ENCODE measurements at regions not wholly inside any gene's neighbourhood (a gene's known extent, or its start where the extent isn't known, plus 50 kb on each side); places are given as distances from the start of the nearest gene placed in this dataset.

DNA sequence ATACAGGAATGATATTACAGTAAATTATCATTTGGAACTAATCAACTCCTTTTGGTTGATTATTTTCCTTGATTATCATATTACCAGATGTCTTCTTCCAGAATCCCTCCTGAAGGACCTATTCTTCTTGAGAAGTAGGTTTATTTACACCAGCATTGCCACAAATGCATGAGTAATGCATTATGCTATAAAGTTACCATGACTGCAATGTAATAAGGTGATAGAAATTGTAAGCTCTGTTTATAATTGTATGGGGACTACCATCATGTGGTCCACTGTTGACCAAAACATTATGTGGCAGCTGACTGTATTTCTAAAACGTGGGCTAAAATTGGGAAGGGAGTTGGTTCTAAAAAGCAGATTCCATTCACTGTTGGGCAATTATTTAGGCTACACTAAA, 602.2 kb downstream of the NYAP2 start:
- TF ChIP-seq POLR2AphosphoS5 (IDR thresholded peaks at IDR 0.05; ENCODE audit: low read depth) (no peak), EZH2phosphoT487 (IDR thresholded peaks at IDR 0.05; ENCODE audit: unreplicated experiment) (no peak), ZNF331 (CRISPR knock-in tag; IDR thresholded peaks at IDR 0.05; ENCODE audit: low read depth) (no peak), EZH2 (IDR thresholded peaks at IDR 0.05; ENCODE audit: low read depth, unreplicated experiment) (no peak), STAT1 (IDR thresholded peaks at IDR 0.05; ENCODE audit: unreplicated experiment) (no peak), JUNB (IDR thresholded peaks at IDR 0.05; ENCODE audit: unreplicated experiment) (no peak), CREB1 (CRISPR knock-in tag; IDR thresholded peaks at IDR 0.05; ENCODE audit: low read depth) (no peak), NANOG (IDR thresholded peaks at IDR 0.05; ENCODE audit: borderline replicate concordance) (no peak)
- TF ChIP-seq, protein P1, sequence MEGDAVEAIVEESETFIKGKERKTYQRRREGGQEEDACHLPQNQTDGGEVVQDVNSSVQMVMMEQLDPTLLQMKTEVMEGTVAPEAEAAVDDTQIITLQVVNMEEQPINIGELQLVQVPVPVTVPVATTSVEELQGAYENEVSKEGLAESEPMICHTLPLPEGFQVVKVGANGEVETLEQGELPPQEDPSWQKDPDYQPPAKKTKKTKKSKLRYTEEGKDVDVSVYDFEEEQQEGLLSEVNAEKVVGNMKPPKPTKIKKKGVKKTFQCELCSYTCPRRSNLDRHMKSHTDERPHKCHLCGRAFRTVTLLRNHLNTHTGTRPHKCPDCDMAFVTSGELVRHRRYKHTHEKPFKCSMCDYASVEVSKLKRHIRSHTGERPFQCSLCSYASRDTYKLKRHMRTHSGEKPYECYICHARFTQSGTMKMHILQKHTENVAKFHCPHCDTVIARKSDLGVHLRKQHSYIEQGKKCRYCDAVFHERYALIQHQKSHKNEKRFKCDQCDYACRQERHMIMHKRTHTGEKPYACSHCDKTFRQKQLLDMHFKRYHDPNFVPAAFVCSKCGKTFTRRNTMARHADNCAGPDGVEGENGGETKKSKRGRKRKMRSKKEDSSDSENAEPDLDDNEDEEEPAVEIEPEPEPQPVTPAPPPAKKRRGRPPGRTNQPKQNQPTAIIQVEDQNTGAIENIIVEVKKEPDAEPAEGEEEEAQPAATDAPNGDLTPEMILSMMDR (conservative IDR thresholded peaks at IDR 0.05; ENCODE audit: low read depth in 2 of 2), result no peak
- TF ChIP-seq, protein P2, sequence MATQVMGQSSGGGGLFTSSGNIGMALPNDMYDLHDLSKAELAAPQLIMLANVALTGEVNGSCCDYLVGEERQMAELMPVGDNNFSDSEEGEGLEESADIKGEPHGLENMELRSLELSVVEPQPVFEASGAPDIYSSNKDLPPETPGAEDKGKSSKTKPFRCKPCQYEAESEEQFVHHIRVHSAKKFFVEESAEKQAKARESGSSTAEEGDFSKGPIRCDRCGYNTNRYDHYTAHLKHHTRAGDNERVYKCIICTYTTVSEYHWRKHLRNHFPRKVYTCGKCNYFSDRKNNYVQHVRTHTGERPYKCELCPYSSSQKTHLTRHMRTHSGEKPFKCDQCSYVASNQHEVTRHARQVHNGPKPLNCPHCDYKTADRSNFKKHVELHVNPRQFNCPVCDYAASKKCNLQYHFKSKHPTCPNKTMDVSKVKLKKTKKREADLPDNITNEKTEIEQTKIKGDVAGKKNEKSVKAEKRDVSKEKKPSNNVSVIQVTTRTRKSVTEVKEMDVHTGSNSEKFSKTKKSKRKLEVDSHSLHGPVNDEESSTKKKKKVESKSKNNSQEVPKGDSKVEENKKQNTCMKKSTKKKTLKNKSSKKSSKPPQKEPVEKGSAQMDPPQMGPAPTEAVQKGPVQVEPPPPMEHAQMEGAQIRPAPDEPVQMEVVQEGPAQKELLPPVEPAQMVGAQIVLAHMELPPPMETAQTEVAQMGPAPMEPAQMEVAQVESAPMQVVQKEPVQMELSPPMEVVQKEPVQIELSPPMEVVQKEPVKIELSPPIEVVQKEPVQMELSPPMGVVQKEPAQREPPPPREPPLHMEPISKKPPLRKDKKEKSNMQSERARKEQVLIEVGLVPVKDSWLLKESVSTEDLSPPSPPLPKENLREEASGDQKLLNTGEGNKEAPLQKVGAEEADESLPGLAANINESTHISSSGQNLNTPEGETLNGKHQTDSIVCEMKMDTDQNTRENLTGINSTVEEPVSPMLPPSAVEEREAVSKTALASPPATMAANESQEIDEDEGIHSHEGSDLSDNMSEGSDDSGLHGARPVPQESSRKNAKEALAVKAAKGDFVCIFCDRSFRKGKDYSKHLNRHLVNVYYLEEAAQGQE (IDR thresholded peaks at IDR 0.05; ENCODE audit: unreplicated experiment), result no peak
- TF ChIP-seq, protein P3, sequence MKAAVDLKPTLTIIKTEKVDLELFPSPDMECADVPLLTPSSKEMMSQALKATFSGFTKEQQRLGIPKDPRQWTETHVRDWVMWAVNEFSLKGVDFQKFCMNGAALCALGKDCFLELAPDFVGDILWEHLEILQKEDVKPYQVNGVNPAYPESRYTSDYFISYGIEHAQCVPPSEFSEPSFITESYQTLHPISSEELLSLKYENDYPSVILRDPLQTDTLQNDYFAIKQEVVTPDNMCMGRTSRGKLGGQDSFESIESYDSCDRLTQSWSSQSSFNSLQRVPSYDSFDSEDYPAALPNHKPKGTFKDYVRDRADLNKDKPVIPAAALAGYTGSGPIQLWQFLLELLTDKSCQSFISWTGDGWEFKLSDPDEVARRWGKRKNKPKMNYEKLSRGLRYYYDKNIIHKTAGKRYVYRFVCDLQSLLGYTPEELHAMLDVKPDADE (IDR thresholded peaks at IDR 0.05), result no peak
